ELF-1 (cell line): ENCODE measurements at regions not wholly inside any gene's neighbourhood (a gene's known extent, or its start where the extent isn't known, plus 50 kb on each side); places are given as distances from the start of the nearest gene placed in this dataset.

Source experiments
- DNase-seq: peaks from one replicate; pipeline ENCODE4 v3.0.0-alpha.2; 2016; ENCODE audit warnings: low read depth, low spot score

DNA sequence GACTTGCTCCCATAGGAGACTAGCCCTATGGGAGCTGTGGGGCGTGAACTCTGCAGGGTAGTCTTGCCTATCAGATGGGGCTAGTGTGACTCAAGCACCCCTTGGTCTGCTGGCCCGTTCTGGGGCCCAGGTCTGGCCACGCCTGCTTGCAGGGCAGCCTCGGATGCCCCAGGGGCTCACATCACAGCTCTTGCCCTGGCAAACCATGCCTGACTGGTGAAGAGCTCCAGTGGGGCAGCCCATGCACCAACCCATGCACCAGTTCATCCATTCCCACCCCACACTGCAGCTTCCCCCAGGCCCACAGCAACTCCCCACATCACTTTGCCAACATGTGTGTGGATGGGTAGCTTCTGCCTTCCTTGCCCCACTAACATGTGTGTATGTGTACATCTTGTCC is 93.9 kb upstream of the PRLR start:
- DNase-seq = no peak

DNA sequence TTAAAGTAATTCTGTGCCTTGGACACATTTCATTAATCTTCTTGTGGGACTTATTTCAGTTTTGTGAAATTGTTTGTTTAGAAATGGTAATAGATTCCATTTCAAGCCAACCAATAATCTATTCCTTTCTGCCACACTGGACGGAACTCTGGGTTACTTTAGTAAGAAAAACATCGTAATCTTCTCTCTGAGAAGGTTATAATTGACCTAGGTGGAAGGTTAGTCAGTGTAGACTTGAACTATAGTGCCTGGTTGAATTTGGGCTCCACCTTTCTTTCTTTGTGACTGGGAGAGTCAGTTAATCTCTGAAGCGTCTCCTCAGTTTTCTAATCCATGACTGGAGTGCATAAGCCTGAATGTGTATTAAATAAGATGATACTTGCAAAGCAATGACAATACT is 89.7 kb upstream of the PRLR start:
- no peak for DNase-seq

DNA sequence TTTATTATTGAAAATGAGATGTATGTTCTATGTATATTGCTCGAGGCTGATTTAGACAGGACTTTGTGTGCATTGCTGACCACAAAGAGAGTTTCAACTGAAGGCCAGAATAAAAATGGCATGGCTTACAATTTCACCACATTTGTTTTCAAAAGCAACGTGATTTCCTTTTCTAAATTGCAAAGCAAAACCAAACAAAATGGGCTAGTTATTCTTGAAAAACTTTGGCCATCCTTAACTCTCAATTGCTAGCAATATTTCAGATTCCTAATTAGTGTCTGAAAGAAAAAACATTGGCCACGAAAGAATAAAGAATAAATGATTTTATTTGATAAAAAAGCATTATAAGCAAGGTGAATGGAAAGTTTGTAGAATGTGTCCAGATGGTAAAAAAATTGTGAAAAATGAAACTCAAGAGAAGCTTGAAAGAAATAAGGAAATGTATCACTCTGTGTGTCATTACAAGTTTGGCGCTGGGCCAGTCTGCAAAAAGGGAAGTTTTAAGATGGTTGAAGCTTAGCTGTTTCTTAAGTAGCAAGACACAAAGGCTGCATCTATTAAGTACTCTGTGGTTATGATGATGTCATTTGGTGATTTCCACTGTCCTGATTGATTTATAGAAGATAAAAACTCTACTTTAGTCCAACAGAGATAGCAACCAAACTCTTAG is 89.2 kb upstream of the PRLR start:
- DNase-seq = no peak

DNA sequence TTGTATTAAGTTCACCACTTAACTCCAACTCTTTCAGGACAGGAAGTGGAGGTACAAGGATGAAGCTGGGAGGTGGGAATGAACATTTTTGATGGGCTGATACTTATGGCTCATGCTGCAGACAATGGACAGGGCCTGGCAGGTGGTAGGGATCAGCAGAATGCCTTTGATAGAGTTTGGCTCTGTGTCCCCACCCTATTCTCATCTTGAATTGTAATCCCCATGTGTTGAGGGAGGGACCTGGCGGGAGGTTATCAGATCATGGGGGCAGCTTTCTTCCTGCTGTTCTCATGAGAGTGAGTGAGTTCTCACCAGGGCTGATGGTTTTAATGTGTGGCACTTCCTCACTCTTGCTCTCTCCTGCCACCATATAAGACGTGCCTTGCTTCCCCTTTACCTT is 87.3 kb upstream of the PRLR start:
- no peak for DNase-seq

DNA sequence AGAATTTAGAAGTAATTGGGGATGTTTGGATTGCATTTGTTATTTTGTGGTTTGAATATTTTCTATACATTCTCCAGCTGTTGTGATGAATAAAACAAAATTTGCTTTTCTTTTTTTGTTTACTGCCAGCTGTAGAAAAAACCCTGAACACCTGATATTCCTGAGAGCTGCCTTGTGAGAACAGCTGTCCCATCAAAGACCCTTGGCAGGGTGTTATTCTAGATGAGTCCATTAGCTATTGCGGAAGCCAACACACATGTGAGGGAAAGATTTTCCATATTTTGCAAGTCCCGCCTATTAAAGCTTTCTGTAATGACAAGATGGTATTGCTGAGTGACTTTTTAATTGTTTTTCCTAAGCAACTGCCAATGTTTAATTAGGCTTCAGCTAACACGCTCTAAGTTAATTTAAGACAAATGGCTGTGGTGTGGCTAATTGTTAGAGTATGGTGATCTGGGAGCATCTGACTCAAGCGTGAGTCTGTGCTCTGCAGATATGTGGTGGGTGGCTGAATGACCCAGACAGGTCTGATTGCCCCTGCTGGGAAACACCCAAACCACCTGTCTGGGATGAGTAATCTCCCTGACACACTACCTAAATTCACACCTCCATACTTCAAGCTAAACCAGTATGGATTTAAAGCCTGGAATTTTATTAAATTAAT is 86.5 kb upstream of the PRLR start:
- DNase-seq = no peak

DNA sequence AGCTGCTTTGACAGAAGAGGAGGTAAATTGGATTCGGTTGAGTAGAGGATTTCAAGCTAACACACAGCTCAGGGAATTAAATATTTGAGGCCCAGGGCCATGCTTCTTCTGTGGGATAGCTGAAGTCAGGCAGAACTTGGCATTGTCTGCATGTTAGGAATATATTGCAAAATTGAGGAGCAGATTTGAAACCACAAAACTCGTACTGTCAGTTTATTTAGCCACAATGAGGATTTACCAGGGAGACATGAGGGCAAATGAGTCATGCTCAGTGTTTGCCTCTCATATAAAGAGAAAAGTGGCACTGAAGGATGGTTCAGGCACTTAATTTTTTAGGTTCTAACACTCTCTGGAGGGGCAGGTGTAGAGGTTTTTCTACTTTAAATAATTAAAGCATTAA is 83.0 kb upstream of the PRLR start:
- no peak for DNase-seq

DNA sequence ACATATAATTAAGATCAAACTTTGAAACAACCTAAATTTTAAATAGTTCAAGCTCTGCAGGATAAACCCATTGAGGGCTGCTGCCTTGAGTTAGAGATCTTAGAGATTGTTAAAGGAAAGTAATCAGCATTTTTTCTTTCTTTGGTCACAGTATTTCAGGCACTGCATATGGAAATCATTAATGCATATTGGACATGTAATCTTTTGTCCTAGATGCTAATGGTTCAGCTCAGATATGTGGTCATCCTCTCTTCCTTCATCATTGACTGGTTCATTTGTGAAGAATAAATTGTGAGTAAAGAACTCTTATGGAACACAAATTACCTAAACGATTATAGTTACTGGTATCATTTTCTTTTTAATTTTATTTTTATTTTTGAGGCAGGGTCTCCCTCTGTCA is 82.0 kb upstream of the PRLR start:
- no peak for DNase-seq

DNA sequence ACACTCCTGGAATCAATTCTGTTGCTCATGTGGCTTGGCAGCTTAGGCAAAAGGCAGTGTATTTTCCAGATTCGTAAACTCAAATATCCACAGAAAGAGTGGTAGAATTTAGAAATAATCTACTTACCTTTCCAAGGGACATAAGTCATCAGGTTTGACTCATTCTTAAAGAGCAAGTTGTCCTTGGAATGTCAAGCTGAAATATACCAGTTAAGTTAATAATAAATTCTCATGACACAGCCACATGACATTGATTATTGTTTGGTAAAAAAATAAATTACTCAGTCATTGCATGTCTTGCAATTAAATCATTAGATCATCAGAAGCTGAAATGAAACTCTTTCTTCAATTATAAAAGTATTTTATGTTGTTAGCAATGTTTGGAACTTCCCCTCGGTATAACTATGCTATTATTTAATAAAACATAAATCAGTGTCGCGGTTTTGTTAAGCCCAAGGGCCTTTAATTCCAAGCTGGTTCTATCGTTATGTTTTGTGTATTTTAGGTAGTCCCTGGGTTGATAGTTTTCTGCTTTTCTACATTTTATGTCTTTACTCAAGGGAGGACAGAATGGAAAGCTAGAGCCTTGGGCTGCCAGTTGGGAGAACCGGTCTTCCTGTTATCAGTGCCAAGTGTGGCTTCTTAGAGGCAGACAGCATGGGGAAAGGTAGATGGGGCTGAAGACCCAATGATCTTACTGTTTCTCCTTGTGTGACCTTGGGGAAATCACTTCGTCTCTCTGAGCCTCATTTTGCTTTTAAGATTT is 79.3 kb upstream of the PRLR start:
- no peak for DNase-seq

DNA sequence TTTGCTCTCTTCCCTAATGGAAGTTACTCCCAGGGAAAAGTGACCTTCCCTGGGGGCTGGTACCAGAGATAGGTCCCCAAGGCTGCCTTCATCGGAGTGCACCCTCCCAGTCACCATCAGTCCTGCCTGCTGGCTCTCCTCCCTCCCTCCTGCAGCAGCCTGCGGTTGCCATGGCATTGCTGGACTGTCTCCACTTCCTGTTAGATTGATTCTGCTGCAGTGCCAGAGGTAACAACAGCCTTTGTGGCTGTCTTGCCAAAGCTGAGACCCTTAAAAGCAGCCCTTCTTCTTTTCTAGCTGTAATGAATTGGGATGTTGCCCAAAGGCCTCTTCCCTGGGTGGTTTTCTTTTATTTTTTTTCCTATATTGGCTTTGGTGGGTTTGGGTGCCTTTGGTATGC is 78.1 kb upstream of the PRLR start:
- no peak for DNase-seq

DNA sequence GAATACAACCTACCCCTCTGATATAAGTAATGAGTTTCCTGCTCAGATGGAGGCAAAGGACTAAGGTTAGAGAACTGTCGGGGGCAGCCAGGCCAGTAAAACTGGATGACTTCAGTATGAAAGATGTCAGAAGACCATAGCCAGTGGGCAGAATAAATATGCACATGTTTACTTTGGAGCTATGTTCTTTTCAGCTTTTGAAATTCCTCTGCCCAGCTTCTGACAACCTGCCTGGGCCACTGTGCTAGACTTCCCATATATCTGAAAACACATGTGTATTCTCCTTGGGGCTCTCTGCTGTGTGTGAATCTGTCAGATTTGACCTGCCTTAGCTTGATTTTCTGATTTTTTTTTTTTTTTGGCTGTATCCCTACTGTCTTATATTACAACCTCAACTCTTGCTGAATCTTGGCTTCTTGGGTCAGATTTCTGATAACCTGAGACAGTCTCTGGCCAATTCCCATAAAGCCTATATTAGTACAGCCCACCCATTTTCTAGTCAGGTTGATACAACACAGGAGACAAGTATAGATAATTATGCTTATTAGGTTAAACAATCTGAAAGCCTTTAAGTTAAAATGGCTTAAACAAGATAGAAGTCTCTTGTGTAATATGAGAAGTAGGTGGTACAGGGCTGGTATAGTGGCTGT is 76.6 kb upstream of the PRLR start:
- no peak for DNase-seq

DNA sequence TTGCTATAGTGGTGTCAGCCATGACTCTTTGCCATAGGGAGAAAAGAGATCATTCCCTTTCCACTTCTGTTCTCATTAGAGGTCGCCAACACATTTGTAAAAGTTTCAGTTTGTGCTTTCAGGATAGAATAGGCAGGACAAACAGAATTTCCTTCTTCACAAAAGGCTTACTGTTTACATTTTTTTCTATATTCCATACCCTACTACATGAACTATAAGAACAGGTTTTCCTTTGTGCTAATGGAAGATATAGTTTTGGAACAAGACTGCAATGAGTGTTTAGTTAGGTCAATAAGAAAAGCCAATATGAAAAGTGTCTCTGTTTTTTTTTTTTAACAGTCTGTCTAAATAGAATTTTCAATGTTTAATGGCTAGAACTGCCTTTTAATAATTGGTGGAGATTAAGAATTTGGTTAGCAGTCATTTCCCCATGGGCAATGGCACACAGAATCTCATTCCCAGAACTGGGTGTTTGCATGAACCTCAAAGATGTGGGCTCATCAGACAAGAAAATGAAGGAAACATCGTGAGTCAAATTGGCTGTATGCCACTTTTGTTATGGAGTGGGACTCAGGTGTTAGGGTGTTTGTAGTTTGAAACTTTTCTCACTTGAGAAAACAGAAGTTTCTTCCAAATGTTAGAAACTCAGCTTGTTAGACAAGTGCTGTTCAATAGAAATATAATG is 75.2 kb upstream of the PRLR start:
- no peak for DNase-seq

DNA sequence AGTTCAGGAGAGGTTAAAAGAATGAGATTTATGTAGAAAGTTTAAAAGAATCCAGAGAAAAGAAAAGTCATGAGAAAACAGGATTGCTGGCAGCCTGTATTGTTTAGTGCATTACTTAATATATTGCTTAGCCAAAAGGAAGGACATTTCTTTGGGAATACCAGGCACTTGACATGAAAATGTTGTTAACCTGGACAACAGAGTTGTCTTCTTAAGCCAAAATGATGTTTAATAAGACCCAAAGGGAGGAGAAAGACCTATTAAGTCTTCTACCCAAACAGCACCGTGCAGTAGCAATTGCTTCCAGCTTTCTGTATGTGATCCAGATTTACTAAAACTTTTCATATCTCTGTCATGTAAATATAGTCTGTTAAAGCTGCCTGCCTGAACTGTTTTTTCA is 74.0 kb upstream of the PRLR start:
- no peak for DNase-seq

DNA sequence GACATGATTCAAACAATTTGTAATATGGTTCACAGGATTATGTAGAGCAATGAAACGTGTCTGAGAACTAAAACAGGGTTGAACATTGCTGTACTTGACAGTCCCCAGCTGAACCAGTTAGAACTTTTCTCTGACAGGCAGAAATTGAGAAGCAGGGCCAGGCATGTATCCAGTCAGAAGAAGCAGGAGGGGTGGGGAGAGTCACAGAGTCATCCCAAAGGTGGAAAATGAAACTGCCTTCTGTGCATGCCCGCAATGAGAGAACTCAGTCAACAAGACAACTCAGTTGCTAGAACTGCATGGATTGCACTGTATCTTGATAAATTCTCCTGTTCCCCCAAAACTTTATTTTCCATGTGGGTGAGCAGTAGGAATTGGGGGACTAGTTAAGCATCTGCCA is 72.9 kb upstream of the PRLR start:
- no peak for DNase-seq

DNA sequence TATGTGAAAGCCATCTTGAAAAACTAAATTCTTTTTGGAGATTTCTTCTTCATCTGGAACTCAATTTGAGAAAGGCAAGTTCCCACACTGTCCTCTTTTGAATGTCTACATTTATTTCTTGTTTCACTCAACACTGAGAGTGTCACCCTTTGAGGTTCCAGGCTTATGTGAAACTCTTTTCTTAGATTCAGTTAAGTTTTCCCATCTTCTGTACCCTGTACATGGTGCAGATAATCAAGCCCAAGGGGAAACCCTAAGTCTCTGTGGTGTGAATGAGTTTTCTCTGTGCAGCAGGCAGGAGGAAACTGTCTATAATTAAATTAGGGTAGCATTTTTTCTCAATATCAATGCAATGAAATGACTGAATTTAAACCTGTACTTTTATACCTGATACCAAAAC is 72.3 kb upstream of the PRLR start:
- DNase-seq = no peak

DNA sequence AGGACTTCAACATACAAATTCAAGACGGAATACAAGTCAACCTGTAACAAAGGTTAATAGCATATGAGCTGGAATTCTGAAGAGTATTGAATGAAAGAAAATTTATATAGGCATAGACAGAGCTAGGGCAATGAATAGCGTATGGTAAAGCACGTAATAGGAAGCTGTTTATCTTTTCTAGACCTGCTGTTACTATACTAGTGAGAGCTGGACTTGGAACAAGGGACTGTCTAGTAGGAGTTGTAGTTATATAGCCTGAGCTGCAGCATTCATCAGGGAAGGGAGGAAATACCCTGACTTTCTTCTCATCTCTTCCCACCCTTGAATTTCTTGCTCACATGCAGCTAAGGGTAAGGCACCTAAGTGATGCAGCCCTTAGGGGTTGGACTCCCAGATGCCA is 67.5 kb upstream of the PRLR start:
- DNase-seq = no peak

DNA sequence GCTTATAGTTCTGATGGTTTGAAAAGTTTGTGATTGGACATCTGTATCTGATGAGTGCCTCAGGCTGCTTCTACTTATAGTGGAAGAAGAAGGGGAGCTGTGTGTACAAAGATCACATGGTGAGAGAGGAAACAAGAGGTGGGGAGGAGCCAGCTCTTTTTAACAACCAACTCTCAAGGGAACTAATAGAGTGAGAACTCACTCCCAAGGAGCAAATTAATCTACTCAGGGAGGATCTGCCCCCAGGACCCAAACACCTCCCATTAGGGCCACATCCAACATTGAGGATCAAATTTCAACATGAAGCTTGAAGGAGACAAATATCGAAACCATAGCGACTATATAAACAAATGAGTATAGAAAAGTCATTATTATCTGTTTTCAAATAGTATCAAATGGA is 64.7 kb upstream of the PRLR start:
- DNase-seq = peak; percentile 16

DNA sequence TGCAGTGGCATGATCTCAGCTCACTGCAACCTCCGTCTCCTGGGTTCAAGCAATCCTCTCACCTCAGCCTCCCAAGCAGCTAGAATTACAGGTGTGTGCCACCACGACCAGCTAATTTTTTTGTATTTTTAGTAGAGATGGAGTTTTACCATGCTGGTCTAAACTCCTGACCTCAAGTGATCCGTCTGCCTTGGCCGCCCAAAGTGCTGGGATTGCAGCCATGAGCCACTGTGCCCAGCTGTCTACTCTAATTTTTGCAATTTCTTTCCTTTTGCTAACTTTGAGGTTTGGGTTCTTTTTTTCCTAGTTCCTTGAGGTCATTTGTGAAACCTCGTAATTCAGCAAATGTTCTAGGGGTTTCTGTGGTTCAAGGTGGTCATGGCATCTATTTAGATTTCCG is 63.7 kb upstream of the PRLR start:
- DNase-seq = no peak

DNA sequence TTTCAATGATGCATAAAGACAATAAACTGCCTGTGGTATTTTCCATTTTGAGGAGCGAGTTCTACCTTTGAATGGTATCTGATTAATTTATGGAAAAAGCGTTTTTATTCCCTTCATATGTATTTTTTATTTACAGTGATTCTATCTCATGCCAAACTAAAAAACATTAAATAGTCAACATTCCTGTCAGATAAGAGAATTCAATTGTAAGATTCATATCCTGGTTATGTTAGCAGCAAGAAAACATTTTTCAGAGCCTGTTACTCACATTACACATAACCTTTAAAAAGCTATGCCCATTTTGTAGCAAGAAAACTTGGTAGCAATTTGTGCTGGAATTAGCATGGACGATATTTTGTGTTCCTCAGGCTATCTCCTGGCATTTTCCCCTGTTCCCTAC is 55.1 kb upstream of the PRLR start:
- no peak for DNase-seq

DNA sequence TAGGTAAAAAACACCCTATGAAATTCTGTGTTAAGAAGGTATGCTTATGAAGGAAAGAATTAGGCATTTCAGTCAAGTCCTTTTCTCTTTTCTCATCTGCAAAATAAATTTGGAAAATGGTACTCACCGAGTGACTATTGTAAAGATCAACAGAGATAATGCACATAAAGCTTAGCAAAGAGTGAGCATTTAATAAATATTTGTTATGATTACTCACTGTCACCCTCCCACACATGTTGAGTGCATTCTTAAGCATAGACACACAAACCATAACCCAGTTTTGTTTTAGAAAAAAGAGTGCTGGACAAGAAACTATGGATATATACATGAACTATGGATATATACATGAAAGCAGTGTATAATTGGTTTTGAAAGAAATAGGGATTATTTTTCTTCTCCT is 54.7 kb upstream of the PRLR start:
- DNase-seq = no peak

DNA sequence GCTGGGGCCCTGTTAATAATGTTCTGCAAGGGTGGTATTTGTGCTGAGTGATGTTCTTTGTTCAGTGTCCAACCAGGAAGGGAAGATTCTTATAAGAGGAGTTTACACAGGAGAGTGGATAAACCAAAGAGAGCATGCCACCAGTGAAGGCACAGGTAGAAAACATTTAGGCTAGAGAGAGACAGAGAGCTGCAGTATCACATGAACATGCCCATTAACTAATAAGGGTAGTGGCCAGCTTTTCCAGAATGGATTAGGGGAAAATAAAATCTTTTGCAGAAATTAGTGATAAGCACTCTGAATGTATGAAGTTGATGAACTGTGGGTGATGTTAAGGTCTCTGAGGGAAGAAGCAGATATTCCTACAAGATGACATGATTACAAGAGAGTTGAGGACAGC is 54.1 kb upstream of the PRLR start:
- no peak for DNase-seq

DNA sequence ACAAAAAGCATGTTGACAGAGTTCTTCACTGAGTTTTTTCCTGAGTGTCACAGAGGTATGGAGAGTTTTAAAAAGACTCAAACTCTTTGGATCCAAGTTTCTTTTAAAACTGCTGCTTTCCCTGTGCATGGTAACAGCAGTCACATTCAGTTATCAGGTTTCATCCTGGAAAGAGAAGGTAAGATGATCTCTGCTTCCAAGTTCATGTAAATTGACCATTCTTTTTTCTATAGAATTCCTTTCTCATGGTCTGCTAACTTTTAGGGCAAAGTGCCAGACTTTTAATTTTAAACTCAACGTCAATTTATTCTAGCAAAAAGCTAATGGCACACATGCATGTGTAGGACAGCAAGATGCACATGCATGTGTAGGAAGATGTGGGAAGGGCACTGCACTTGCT is 52.5 kb upstream of the PRLR start:
- DNase-seq = no peak

DNA sequence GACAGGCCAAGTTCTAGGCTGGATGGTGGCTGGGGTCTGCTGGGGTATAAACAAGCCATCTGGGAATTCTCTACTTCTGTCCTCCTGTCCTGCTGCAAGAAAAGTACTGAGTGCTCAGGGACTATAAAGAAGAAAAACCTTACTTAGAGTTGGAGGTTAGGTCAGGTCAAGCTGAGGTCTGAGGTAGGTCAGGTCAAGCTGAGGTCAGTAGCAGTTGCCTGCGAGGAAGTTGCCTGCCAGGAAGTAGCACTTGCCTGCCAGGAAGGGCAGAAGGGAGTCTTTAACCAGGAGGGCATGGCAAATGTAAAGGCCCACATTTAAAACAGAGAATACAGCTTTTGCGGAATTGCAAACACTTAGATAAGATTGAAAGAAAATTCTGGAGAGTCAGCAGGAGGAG is 51.3 kb upstream of the PRLR start:
- no peak for DNase-seq
